HepG2 (cell line): ENCODE measurements at regions not wholly inside any gene's neighbourhood (a gene's known extent, or its start where the extent isn't known, plus 50 kb on each side); places are given as distances from the start of the nearest gene placed in this dataset.

Source experiments
- ATRX ChIP-seq: sonication (generic); formaldehyde crosslinking; IDR thresholded peaks from 2 replicates; pipeline ENCODE4 v1.4.0; 2020; ENCODE audit warnings: missing genetic modification reagents, borderline replicate concordance
- DNMT1 ChIP-seq: sonication (generic); formaldehyde crosslinking; IDR thresholded peaks from 2 replicates; pipeline ENCODE4 v1.5.1; 2020; ENCODE audit warnings: mild to moderate bottlenecking, missing genetic modification reagents
- ELF1 ChIP-seq: sonication (generic); formaldehyde crosslinking; IDR thresholded peaks from 2 replicates; pipeline ENCODE4 v1.4.0; 2020; ENCODE audit warnings: missing genetic modification reagents
- GTF3A ChIP-seq: sonication (generic); formaldehyde crosslinking; conservative IDR thresholded peaks from 2 replicates; pipeline ENCODE4 v1.4.0; 2020; ENCODE audit warnings: mild to moderate bottlenecking, missing genetic modification reagents
- MEF2D ChIP-seq: sonication (generic); formaldehyde crosslinking; IDR thresholded peaks from 2 replicates; pipeline ENCODE4 v1.5.1; 2020; ENCODE audit warnings: mild to moderate bottlenecking, missing genetic modification reagents
- MXD4 ChIP-seq: IDR thresholded peaks from 2 replicates; pipeline ENCODE4 v1.6.1; 2016; ENCODE audit warnings: mild to moderate bottlenecking, missing biosample characterization, missing genetic modification reagents
- MYNN ChIP-seq: sonication (generic); formaldehyde crosslinking; IDR thresholded peaks from 2 replicates; pipeline ENCODE4 v1.4.0; 2020; ENCODE audit warnings: mild to moderate bottlenecking, low read depth, missing genetic modification reagents
- ZNF282 ChIP-seq: fragments of 450-650 bp; IDR thresholded peaks from 2 replicates; pipeline ENCODE4 v1.6.1; 2018; ENCODE audit not compliant: partially characterized antibody
- ZNF841 ChIP-seq: sonication (generic); formaldehyde crosslinking; IDR thresholded peaks from 2 replicates; pipeline ENCODE4 v1.8.1; 2023; ENCODE audit warnings: missing genetic modification reagents, borderline replicate concordance
- TF ChIP-seq, protein P1 (sequence below): sonication (generic); formaldehyde crosslinking; IDR thresholded peaks from 2 replicates; pipeline ENCODE4 v1.5.1; 2020; ENCODE audit warnings: mild to moderate bottlenecking, missing genetic modification reagents, borderline replicate concordance
- TF ChIP-seq, protein P2 (sequence below): sonication (generic); formaldehyde crosslinking; IDR thresholded peaks from 2 replicates; pipeline ENCODE4 v1.4.0; 2020; ENCODE audit warnings: missing genetic modification reagents
- TF ChIP-seq, protein P3 (sequence below): sonication (generic); formaldehyde crosslinking; IDR thresholded peaks from 2 replicates; pipeline ENCODE4 v1.8.0; 2022; ENCODE audit warnings: missing genetic modification reagents, low read depth, mild to moderate bottlenecking, borderline replicate concordance

DNA sequence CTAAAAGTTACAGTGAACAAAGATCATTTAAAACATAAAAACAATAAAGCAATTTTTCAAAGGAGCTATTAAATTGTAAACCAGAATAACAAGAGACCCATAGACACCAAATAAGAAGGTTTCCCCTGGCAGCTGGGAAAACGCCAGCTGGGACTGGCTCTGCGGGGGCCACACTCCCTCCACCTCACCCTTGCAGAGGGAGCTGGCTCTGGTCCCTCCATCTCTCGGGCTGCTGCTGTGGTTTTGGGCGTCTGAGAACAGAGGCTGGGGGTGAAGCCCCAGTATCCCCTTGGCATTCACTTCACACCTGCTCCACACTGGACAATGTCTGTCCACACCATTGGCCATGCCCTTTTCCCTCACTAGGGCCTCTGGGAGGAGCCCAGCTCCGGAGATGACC, 62.1 kb upstream of the OTOS start (continued):
- TF ChIP-seq, protein P1, sequence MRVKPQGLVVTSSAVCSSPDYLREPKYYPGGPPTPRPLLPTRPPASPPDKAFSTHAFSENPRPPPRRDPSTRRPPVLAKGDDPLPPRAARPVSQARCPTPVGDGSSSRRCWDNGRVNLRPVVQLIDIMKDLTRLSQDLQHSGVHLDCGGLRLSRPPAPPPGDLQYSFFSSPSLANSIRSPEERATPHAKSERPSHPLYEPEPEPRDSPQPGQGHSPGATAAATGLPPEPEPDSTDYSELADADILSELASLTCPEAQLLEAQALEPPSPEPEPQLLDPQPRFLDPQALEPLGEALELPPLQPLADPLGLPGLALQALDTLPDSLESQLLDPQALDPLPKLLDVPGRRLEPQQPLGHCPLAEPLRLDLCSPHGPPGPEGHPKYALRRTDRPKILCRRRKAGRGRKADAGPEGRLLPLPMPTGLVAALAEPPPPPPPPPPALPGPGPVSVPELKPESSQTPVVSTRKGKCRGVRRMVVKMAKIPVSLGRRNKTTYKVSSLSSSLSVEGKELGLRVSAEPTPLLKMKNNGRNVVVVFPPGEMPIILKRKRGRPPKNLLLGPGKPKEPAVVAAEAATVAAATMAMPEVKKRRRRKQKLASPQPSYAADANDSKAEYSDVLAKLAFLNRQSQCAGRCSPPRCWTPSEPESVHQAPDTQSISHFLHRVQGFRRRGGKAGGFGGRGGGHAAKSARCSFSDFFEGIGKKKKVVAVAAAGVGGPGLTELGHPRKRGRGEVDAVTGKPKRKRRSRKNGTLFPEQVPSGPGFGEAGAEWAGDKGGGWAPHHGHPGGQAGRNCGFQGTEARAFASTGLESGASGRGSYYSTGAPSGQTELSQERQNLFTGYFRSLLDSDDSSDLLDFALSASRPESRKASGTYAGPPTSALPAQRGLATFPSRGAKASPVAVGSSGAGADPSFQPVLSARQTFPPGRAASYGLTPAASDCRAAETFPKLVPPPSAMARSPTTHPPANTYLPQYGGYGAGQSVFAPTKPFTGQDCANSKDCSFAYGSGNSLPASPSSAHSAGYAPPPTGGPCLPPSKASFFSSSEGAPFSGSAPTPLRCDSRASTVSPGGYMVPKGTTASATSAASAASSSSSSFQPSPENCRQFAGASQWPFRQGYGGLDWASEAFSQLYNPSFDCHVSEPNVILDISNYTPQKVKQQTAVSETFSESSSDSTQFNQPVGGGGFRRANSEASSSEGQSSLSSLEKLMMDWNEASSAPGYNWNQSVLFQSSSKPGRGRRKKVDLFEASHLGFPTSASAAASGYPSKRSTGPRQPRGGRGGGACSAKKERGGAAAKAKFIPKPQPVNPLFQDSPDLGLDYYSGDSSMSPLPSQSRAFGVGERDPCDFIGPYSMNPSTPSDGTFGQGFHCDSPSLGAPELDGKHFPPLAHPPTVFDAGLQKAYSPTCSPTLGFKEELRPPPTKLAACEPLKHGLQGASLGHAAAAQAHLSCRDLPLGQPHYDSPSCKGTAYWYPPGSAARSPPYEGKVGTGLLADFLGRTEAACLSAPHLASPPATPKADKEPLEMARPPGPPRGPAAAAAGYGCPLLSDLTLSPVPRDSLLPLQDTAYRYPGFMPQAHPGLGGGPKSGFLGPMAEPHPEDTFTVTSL (CRISPR knock-in tag) = no peak
- TF ChIP-seq, protein P2, sequence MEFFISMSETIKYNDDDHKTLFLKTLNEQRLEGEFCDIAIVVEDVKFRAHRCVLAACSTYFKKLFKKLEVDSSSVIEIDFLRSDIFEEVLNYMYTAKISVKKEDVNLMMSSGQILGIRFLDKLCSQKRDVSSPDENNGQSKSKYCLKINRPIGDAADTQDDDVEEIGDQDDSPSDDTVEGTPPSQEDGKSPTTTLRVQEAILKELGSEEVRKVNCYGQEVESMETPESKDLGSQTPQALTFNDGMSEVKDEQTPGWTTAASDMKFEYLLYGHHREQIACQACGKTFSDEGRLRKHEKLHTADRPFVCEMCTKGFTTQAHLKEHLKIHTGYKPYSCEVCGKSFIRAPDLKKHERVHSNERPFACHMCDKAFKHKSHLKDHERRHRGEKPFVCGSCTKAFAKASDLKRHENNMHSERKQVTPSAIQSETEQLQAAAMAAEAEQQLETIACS (CRISPR knock-in tag) = no peak
- TF ChIP-seq MEF2D (CRISPR knock-in tag) = no peak
- no peak for TF ChIP-seq ATRX (CRISPR knock-in tag)
- no peak for TF ChIP-seq MYNN (CRISPR knock-in tag)
- no peak for TF ChIP-seq DNMT1 (CRISPR knock-in tag)
- TF ChIP-seq, protein P3, sequence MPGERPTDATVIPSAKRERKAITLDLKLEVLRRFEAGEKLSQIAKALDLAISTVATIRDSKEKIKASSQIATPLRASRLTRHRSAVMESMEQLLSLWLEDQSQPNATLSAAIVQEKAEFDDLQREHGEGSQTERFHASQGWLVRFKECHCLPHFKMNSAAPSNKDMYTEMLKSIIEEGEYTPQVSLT (CRISPR knock-in tag) = no peak
- no peak for TF ChIP-seq ELF1 (CRISPR knock-in tag)
- TF ChIP-seq ZNF282 = no peak
- no peak for TF ChIP-seq MXD4 (CRISPR knock-in tag)
- no peak for TF ChIP-seq ZNF841
- TF ChIP-seq GTF3A (CRISPR knock-in tag) = no peak
